Naive thymus-derived CD4-positive, alpha-beta T cell (primary cell): ENCODE measurements at regions not wholly inside any gene's neighbourhood (a gene's known extent, or its start where the extent isn't known, plus 50 kb on each side); places are given as distances from the start of the nearest gene placed in this dataset.

Source experiments
- ATAC-seq: fragments of 150-1000 bp; cut with Tn5 transposase; 2 replicates; pipeline ENCODE4 v1.10.0; 2021; ENCODE audit warnings: mild to moderate bottlenecking, moderate library complexity
- CTCF ChIA-PET: fragments of 350-600 bp; sonication (Branson Sonifier 250); formaldehyde crosslinking; loops from one replicate; lab custom pipeline; 2021; ENCODE audit warnings: antibody characterized with exemption; lab: Charles Lee
- POLR2A ChIA-PET: fragments of 350-600 bp; sonication (Branson Sonifier 250); formaldehyde crosslinking; loops from one replicate; lab custom pipeline; 2021; ENCODE audit warnings: antibody characterized with exemption, inconsistent platforms; lab: Charles Lee
- DNase-seq, 9 donors: peaks; one replicate each; pipeline versions ENCODE4 v3.0.0 to v3.0.0-alpha.2; 2020 to 2022; ENCODE audit warnings: mixed read lengths in 1 of 9
- H3K27ac ChIP-seq: one replicate; pipeline ENCODE4 v1.7.0; 2013; ENCODE audit warnings: mild to moderate bottlenecking, low read depth, low read length, moderate library complexity
- H3K27me3 ChIP-seq, 2 donors: one replicate each; pipeline ENCODE4 v1.7.0; 2013; ENCODE audit warnings: low read length in 2 of 2, mild to moderate bottlenecking in 2 of 2, moderate library complexity in 2 of 2; ENCODE audit not compliant: control insufficient read depth in 2 of 2, insufficient read depth in 2 of 2
- H3K36me3 ChIP-seq, 3 experiments: 1 replicate in 2 of 3; 2 replicates in 1 of 3; pipeline ENCODE4 v1.7.0; 2013; ENCODE audit warnings: low read length in 3 of 3, mild to moderate bottlenecking in 3 of 3, moderate library complexity in 1 of 3; ENCODE audit not compliant: insufficient read depth in 3 of 3, control insufficient read depth in 2 of 3
- H3K4me1 ChIP-seq, 2 donors: one replicate each; pipeline ENCODE4 v1.7.0; 2013; ENCODE audit warnings: low read length in 2 of 2, mild to moderate bottlenecking in 2 of 2, moderate library complexity in 1 of 2; ENCODE audit not compliant: control insufficient read depth in 2 of 2, insufficient read depth in 2 of 2
- H3K4me3 ChIP-seq: 2 replicates; pipeline ENCODE4 v1.7.0; 2013; ENCODE audit warnings: mild to moderate bottlenecking, low read length
- H3K9me3 ChIP-seq, 3 experiments: 1 replicate in 2 of 3; 2 replicates in 1 of 3; pipeline ENCODE4 v1.7.0; 2013; ENCODE audit warnings: low read length in 3 of 3; ENCODE audit not compliant: control insufficient read depth in 2 of 3
- H3K27ac Mint-ChIP-seq, 9 donors: one replicate each; pipeline ENCODE4 v1.8.0; 2020 to 2022; ENCODE audit warnings: mixed read lengths in 9 of 9, mild to moderate bottlenecking in 8 of 9, moderate library complexity in 5 of 9, inconsistent platforms in 2 of 9
- H3K27me3 Mint-ChIP-seq, 5 donors: one replicate each; pipeline ENCODE4 v1.8.0; 2021 to 2022; ENCODE audit warnings: mixed read lengths in 5 of 5, mild to moderate bottlenecking in 1 of 5
- H3K36me3 Mint-ChIP-seq, 5 donors: one replicate each; pipeline ENCODE4 v1.8.0; 2020 to 2022; ENCODE audit warnings: mixed read lengths in 5 of 5, mild to moderate bottlenecking in 3 of 5, inconsistent platforms in 1 of 5
- H3K4me1 Mint-ChIP-seq, 7 donors: one replicate each; pipeline ENCODE4 v1.8.0; 2020 to 2022; ENCODE audit warnings: mixed read lengths in 7 of 7, mild to moderate bottlenecking in 3 of 7, inconsistent platforms in 1 of 7
- H3K4me3 Mint-ChIP-seq, 10 donors: one replicate each; pipeline ENCODE4 v1.8.0; 2020 to 2022; ENCODE audit warnings: mild to moderate bottlenecking in 10 of 10, mixed read lengths in 10 of 10, moderate library complexity in 6 of 10, inconsistent platforms in 2 of 10
- H3K9me3 Mint-ChIP-seq, 11 donors: one replicate each; pipeline ENCODE4 v1.8.0; 2020 to 2022; ENCODE audit warnings: mixed read lengths in 11 of 11, mild to moderate bottlenecking in 4 of 11, inconsistent platforms in 1 of 11, moderate library complexity in 1 of 11
- intact Hi-C, 2 donors: fragments of 100-400 bp; cut with micrococcal nuclease; formaldehyde crosslinking; loops; one replicate each; pipeline ENCODE4 v1.15.1; 2023

DNA sequence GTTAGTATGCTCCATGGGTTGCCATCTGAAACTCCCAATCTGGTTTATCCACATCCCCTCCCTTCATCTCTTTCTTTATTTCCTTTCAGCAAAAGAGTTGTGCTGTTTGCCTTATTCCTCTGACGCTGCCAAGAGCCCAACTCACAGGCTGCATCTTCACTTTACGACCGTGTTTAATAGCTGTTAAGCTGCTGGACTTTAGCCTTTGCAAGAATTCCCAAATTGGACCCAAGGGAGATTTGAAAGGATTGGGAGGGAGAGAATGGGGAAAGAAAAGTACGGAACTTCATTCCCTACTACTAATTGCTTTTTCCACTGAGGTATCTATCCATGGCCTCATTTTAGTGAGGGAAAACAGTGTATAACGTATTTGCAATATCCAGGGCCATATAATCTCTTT lies 263.4 kb upstream of the MEIS1 start:
- no peaks in the 10 kb centered on the region for H3K36me3 Mint-ChIP-seq
- H3K36me3 ChIP-seq = no peaks in the 10 kb centered on the region
- POLR2A ChIA-PET = no interaction called here
- no peaks in the 10 kb centered on the region for H3K9me3 ChIP-seq
- intact Hi-C loops = no loop called here
- CTCF ChIA-PET = no interaction called here
- DNase-seq (no peak), ATAC-seq (no peak)
- no peaks in the 10 kb centered on the region for H3K4me1 ChIP-seq
- H3K4me3 Mint-ChIP-seq = no peak overlapping the region
- no peak overlapping the region for H3K4me3 ChIP-seq
- H3K27ac Mint-ChIP-seq = no peak overlapping the region
- no peaks in the 10 kb centered on the region for H3K27me3 Mint-ChIP-seq
- no peaks in the 10 kb centered on the region for H3K27me3 ChIP-seq
- H3K4me1 Mint-ChIP-seq = no peaks in the 10 kb centered on the region
- H3K27ac ChIP-seq = no peak overlapping the region
- peaks cover 0 to 10% (median 1%) of the 10 kb centered on the region in 11 donors for H3K9me3 Mint-ChIP-seq

DNA sequence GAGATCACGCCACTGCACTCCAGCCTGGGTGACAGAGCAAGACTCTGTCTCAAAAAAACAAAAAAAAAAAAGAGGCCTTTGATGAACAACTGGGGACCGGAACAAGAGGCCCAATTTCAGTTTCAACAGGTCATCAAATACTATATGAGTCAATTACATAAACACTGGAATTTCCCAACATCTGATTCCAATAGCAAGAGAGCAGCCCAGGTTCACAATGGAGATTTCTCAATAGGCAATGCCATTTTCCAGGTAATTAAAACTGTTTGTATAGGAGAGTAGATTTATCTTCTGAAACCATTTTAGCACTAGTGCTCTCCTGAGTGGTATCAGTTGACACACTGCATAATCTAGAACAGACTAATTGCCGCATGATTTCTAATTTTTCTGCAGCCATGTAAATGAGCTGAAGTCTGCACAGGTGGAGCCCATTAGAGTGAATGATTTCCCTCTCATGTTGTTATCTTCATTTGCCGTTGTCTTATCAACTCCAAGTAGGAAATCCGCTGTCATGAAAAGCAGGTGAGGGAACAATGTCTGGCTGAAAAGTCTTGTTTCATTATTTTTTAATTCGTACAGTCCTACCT lies 264.1 kb upstream of the MEIS1 start:
- no peak for DNase-seq
- Mint-ChIP-seq H3K4me3 (no peak overlapping the region), H3K4me1 (no peaks in the 10 kb centered on the region), H3K27ac (no peak overlapping the region), H3K27me3 (no peaks in the 10 kb centered on the region), H3K36me3 (no peaks in the 10 kb centered on the region), H3K9me3 (peaks cover 0 to 10% (median 1%) of the 10 kb centered on the region in 11 donors)
- Histone ChIP-seq H3K36me3 (no peaks in the 10 kb centered on the region), H3K27ac (no peak overlapping the region), H3K27me3 (no peaks in the 10 kb centered on the region), H3K9me3 (no peaks in the 10 kb centered on the region), H3K4me1 (no peaks in the 10 kb centered on the region), H3K4me3 (no peak overlapping the region)
- ChIA-PET CTCF (no interaction called here), POLR2A (no interaction called here)
- intact Hi-C loops = no loop called here
- ATAC-seq = no peak

DNA sequence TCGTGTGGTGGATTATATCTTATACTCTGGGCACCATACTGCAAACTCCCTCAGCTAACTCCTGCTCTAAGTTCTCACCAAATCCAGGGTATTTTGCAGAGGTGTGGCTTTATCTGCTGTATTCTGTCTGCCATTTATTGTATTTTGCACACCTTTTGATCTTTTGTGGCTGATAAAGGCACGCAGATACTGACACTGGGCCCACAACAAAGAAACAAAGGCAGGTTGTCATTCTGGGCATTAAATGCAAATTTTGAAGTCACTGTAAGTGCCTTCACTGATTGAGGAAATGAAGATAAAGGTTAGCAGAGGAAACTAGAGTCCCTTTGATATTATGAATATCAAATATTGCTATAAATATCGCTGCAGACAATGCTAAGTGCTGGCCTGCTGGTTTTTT lies 265.8 kb upstream of the MEIS1 start:
- ChIA-PET POLR2A (no interaction called here), CTCF (no interaction called here)
- intact Hi-C loops = no loop called here
- H3K27ac Mint-ChIP-seq = no peak overlapping the region
- DNase-seq (no peak), ATAC-seq (no peak)
- Histone ChIP-seq H3K4me1 (no peaks in the 10 kb centered on the region), H3K4me3 (no peak overlapping the region), H3K36me3 (no peaks in the 10 kb centered on the region), H3K27me3 (no peaks in the 10 kb centered on the region), H3K27ac (no peak overlapping the region), H3K9me3 (no peaks in the 10 kb centered on the region)
- no peaks in the 10 kb centered on the region for H3K36me3 Mint-ChIP-seq
- no peaks in the 10 kb centered on the region for H3K27me3 Mint-ChIP-seq
- H3K4me1 Mint-ChIP-seq = no peaks in the 10 kb centered on the region
- H3K4me3 Mint-ChIP-seq = no peak overlapping the region
- peaks cover 0 to 18% (median 2%) of the 10 kb centered on the region in 11 donors for H3K9me3 Mint-ChIP-seq

DNA sequence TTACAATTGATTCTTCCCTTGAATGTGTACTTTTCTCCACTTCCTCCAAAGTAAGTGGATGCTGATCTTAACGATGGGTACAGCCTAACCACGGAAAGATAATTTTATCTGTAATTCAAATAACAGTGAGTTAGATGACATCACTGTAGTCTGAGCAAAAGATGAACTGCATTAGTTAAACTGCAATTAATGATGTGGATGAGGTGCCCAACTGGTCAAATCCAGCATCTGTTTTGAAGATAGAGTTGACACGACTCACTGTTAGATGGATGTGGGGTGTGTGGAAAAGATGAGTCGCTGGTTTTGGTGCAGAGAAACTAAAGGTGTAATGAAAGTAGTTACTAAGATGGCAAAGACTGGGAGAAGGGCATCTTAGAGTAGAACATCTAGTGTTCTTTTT lies 270.5 kb upstream of the MEIS1 start:
- Mint-ChIP-seq H3K36me3 (no peaks in the 10 kb centered on the region), H3K9me3 (peaks cover 0 to 32% (median 1%) of the 10 kb centered on the region in 11 donors), H3K27me3 (no peaks in the 10 kb centered on the region), H3K4me1 (no peaks in the 10 kb centered on the region), H3K27ac (peak overlapping the region in 1 of 9 donors; percentile 17), H3K4me3 (no peak overlapping the region)
- intact Hi-C loops = no loop called here
- Histone ChIP-seq H3K27ac (no peak overlapping the region), H3K9me3 (no peaks in the 10 kb centered on the region), H3K4me1 (no peaks in the 10 kb centered on the region), H3K36me3 (no peaks in the 10 kb centered on the region), H3K27me3 (no peaks in the 10 kb centered on the region), H3K4me3 (no peak overlapping the region)
- ChIA-PET POLR2A (no interaction called here), CTCF (no interaction called here)
- ATAC-seq (no peak), DNase-seq (no peak)

DNA sequence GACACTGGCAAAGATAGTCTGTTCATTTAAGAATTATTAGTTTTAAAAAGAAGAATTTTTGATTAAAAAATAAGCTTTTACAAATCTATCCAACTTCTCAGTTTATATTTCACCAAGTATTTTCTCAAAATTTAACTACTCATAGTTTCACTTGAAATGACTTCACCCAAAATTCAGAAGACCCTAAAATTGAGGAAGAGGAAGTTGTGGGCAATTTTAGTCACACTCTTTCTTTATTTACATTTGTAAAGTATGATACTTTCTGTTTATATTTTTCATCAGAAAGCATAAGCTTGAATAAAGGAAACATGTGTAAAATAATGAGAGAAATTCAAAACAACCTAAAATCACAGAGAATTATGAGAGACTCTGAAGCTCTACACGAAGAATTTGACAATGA lies 278.8 kb upstream of the MEIS1 start:
- Mint-ChIP-seq H3K4me1 (no peaks in the 10 kb centered on the region), H3K36me3 (peaks cover 0 to 6% (median 0%) of the 10 kb centered on the region in 5 donors), H3K9me3 (peaks cover 10 to 43% (median 23%) of the 10 kb centered on the region in 11 donors), H3K4me3 (no peak overlapping the region), H3K27ac (no peak overlapping the region), H3K27me3 (no peaks in the 10 kb centered on the region)
- intact Hi-C loops = no loop called here
- Histone ChIP-seq H3K9me3 (peaks cover 0 to 6% (median 0%) of the 10 kb centered on the region in 3 experiments), H3K36me3 (no peaks in the 10 kb centered on the region), H3K27me3 (no peaks in the 10 kb centered on the region), H3K27ac (no peak overlapping the region), H3K4me1 (no peaks in the 10 kb centered on the region), H3K4me3 (no peak overlapping the region)
- no peak for ATAC-seq
- ChIA-PET CTCF (no interaction called here), POLR2A (no interaction called here)
- no peak for DNase-seq

DNA sequence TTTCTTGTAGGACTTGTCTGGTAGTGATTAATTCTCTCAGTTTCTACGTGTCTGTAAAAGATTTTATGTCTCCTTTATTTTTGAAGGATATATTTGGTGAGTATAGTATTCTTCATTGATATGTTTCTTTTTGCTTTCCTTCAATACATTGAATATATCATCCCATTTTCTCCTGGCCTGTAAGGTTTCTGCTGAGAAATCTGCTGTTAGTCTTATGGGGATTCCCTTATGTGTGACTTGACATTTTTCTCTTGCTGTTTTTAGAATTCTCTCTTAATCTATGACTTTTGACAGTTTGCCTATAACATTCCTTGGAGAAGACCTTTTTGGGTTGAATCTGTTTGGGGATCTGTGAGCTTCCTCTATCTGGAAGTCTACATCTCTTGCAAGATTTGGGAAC lies 281.0 kb upstream of the MEIS1 start:
- ChIA-PET CTCF (no interaction called here), POLR2A (no interaction called here)
- no peak overlapping the region for H3K27ac ChIP-seq
- Mint-ChIP-seq H3K27me3 (no peaks in the 10 kb centered on the region), H3K9me3 (peaks cover 11 to 46% (median 23%) of the 10 kb centered on the region in 11 donors), H3K4me3 (no peak overlapping the region), H3K4me1 (no peaks in the 10 kb centered on the region), H3K36me3 (peaks cover 0 to 6% (median 0%) of the 10 kb centered on the region in 5 donors), H3K27ac (no peak overlapping the region)
- H3K27me3 ChIP-seq = no peaks in the 10 kb centered on the region
- intact Hi-C loops = no loop called here
- DNase-seq (no peak), ATAC-seq (no peak)
- H3K36me3 ChIP-seq = no peaks in the 10 kb centered on the region
- no peaks in the 10 kb centered on the region for H3K4me1 ChIP-seq
- H3K4me3 ChIP-seq = no peak overlapping the region
- H3K9me3 ChIP-seq = peaks cover 0 to 6% (median 0%) of the 10 kb centered on the region in 3 experiments

DNA sequence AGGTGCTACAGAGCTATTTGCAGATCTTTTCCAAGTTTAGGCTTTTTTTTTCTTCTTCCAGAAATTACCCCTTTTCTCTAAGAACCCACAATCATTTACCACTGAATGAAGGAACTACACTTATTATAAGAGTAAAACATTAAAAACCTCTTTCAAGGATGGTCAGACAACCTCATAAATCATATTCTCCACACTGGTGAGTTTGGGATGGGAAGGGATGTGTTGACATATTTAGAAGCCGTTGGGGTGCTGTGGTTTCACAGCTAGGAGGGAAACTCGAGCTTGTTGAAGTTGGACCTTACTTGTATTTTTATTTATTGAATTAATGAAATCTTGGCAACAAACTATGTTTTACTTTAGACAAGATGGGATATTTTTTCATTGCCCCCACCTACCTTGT lies 289.4 kb upstream of the MEIS1 start:
- ChIA-PET CTCF (no interaction called here), POLR2A (no interaction called here)
- Mint-ChIP-seq H3K27ac (no peak overlapping the region), H3K4me1 (no peaks in the 10 kb centered on the region), H3K36me3 (peaks cover 0 to 7% (median 0%) of the 10 kb centered on the region in 5 donors), H3K4me3 (no peak overlapping the region), H3K27me3 (peaks cover 0 to 7% (median 0%) of the 10 kb centered on the region in 5 donors), H3K9me3 (peaks cover 2 to 17% (median 8%) of the 10 kb centered on the region in 11 donors)
- Histone ChIP-seq H3K9me3 (no peaks in the 10 kb centered on the region), H3K27me3 (no peaks in the 10 kb centered on the region), H3K27ac (no peak overlapping the region), H3K4me3 (no peak overlapping the region), H3K36me3 (no peaks in the 10 kb centered on the region), H3K4me1 (no peaks in the 10 kb centered on the region)
- intact Hi-C loops = no loop called here
- no peak for DNase-seq
- no peak for ATAC-seq
